GM08714 (cell line): ENCODE measurements at regions not wholly inside any gene's neighbourhood (a gene's known extent, or its start where the extent isn't known, plus 50 kb on each side); places are given as distances from the start of the nearest gene placed in this dataset.
"Not testable (repeated sequence)": the region's sequence is repeated elsewhere in the genome, so short reads cannot be mapped to it uniquely, and the experiment has no call there.

ENCODE experiments used
- H3K4me3 ChIP-seq: fragments of 200-500 bp; sonication (Bioruptor generic); 2 replicates; pipeline ENCODE4 v1.5.1; 2014; ENCODE audit warnings: mild to moderate bottlenecking, low read length, inconsistent platforms
- ZNF274 ChIP-seq: IDR thresholded peaks from 2 replicates; pipeline ENCODE4 v1.6.1; 2012; ENCODE audit warnings: mild to moderate bottlenecking, low read depth, low read length

- H3K4me3 ChIP-seq = no peak overlapping the region
- no peak for TF ChIP-seq ZNF274
These were observed 456.5 kb downstream of the STK39 start for GRCh38 chr2:167790781-167791450.

GRCh38 chr2:167790189-167790588, 457.2 kb downstream of the STK39 start:
- no peak for TF ChIP-seq ZNF274
- no peak overlapping the region for H3K4me3 ChIP-seq

DNA sequence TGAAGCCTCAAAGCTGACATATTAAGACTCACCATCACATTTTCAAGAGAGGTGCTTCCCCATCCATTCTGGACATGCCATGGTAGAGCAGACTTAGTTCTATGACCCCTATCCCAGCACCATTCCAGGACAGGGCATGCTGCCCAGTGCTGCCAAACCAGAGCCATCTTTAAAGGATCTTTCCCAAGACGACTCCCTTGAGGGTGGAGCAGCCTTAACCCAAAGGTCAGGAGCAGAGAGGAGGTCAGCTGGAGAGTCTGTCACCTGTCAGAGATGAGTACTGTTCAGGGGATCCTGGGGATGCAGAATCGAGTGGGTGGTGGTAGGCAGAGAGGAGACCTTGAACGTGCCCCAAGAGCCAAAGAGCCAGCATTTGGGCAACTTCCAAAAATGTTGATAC, 459.8 kb downstream of the STK39 start:
- H3K4me3 ChIP-seq = no peak overlapping the region
- TF ChIP-seq ZNF274 = no peak

DNA sequence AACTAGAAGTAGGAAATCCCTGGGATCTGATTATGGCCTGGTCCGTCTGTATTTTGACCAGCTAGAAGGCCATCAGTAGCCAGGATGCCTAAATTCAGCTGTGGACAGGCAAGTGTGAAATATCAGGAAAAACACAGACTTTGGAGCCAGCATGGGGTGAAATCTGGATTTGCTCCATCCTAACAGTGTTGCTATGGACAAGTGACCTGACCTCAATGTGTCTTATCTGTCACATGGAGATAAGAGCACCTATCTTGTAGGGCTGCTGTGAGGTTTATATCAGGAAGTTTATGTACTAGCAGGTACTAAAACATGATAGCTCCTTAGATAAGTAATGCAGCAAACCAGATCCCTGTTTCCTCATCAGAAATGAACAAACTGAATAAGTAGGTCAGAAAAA, 460.4 kb downstream of the STK39 start:
- no peak for TF ChIP-seq ZNF274
- H3K4me3 ChIP-seq = no peak overlapping the region

GRCh38 chr2:167785606-167786216, 461.7 kb downstream of the STK39 start:
- H3K4me3 ChIP-seq = no peak overlapping the region
- no peak for TF ChIP-seq ZNF274

- H3K4me3 ChIP-seq = no peak overlapping the region
- no peak for TF ChIP-seq ZNF274
These were observed 463.3 kb downstream of the STK39 start for GRCh38 chr2:167784084-167784425.

DNA sequence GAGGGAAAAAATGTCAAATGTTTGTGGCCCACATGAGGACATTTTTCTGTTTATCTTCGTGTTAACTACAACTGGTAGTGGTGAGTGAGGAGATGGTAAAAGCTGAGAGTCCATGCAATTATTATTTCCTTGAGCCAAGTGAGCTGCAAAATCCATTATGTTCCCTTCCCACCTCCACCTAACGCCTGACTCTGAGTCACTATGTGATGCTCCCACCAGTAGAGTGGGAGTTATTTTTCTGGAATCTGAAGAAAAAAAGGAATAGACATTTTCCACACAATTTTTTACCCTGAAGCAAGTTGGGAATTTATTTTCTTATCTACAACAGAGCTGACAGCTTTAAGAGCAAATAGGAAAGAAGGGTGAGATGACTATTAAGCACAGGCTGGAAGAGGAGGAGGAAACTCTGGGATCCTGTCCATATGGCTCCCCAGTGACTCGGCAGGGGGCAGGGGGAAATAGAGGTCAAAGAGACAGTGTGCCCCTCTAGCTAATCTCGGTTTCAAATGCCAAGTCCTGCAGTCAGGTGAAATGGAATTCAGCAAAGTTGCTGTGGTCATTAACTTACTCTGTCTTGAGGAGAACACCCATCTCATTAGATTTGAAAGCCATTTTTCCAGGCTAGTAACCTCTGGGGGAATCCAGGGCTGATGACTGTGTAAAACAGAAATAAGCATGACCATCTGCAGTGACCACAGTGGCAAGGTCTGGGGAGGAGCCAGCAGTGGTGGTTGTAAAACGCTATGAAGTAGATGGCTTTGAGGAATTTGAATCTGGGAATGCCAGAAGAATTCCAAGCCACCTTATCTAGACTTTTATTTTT, 463.9 kb downstream of the STK39 start:
- no peak for TF ChIP-seq ZNF274

GRCh38 chr2:167781629-167782028, 465.8 kb downstream of the STK39 start:
- not testable (repeated sequence) for H3K4me3 ChIP-seq

More for the DNA sequence above, 463.9 kb downstream of the STK39 start:
- H3K4me3 ChIP-seq = no peak overlapping the region

DNA sequence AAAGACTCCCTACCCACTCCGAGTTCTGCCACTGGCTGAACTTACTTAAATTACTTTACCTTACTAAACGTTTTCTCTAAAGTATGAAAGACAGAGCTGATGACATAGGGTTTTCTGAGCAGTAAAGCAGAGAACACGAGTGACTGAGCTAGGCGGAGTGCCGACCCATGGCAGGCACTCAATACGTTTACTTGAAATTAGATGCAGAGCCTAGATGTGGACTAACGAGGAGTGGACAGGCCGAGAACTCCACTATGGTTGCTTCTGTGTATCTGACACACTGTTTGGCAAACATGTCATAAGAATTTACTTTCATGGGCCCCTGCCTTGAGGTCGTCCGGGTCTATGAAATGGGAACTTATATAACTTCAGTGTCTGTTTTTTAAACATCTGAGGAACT, 471.0 kb downstream of the STK39 start:
- no peak for TF ChIP-seq ZNF274
- H3K4me3 ChIP-seq = no peak overlapping the region

- TF ChIP-seq ZNF274 = no peak
- no peak overlapping the region for H3K4me3 ChIP-seq
These were observed 475.8 kb downstream of the STK39 start for GRCh38 chr2:167771628-167772027.

DNA sequence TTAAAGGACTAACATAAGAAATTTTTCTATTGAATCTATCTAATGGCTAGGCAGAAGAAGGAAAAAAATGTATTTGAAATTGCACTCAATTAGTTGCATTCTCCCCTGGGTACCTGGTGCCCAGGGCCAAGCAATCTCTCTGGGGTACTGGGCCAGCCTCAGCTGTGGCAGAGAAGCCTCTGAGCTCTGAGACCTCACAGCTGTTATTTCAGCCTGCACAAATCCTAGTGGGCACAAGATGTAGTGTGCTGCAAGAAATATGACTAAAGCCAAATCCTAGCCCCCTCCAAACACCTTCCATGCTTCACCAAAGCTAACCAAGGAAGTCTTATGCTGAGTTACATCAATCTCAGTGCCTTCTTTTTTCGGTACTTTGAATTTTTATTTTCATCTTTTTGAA, 478.4 kb downstream of the STK39 start:
- no peak for TF ChIP-seq ZNF274
- H3K4me3 ChIP-seq = no peak overlapping the region

GRCh38 chr2:167767830-167768229, 479.6 kb downstream of the STK39 start:
- no peak overlapping the region for H3K4me3 ChIP-seq
- TF ChIP-seq ZNF274 = no peak

DNA sequence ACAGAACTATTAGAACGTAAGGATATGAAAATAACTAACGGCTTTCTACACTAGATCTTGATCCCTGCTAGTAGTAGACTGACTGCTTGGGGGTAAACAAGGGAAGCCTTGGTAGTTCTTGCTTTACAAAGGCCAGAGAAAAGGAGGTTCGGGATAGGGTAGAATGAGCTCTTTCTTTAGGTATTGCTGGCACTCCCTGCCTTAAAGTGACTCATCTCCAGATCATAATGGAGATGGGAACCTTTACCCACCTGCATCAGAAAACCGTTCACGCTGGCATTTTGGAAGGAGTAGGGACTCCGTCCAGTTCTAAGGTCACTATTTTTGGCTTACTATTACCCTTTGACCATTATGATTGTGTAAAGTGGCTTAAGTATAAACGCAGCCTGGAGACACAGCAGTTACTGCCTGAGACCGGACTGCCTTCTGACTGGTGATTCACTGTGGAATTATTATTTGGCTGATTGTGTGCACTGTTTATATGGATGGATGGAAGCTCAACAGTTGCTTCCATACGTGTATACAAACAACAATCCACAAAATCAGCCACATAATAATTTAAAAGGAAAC, 482.5 kb downstream of the STK39 start:
- TF ChIP-seq ZNF274 = no peak
- H3K4me3 ChIP-seq = no peak overlapping the region

- TF ChIP-seq ZNF274 = no peak
- H3K4me3 ChIP-seq = no peak overlapping the region
These were observed 485.8 kb downstream of the STK39 start for GRCh38 chr2:167761465-167762136.

DNA sequence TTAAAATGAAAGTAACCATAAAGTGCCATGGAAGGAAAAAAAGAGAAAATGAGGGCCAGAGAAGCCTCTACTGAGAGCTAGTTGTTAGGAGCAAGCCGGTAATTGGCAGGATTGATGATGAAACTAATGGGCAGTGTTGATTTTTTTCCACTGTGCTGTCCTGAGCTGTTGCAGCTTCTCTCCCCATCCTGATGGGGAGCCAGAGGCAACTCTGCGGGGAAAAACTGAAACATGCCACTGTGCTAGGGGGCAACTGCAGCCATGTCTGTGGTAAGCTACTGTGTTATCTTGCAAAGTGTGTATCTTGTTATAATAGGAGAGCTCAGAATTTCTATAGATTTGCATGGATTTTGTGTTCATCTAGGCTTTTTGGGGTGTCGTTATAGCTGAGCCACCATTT, 487.9 kb downstream of the STK39 start:
- H3K4me3 ChIP-seq = no peak overlapping the region
- TF ChIP-seq ZNF274 = no peak
